ENCODE measurements at regions not wholly inside any gene's neighbourhood (a gene's known extent, or its start where the extent isn't known, plus 50 kb on each side); places are given as distances from the start of the nearest gene placed in this dataset.

DNA sequence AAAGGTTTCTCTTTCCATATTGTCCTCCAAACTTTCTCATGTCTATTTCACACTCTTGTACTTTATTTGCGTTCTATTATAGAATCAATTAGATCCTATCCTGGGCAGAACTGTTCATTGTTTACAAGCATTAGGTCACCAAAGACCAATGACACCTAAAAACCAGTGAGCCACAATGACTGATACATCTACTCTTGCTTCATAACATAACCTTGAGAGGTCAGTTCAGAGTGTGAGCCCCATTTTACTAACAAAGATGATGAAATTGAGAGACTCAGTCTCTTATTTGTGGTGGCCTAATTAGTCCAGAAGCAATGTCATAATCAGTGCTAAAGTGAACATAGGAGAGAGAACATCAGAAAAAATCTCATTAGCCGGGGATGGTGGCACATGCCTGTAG is 248.9 kb upstream of the RBBP8 start:
- Histone ChIP-seq H3K27ac (no peak overlapping the region), H3K36me3 (ENCODE audit: insufficient read depth, low read length) (no peaks in the 10 kb centered on the region), H3K9ac (ENCODE audit: insufficient read length) (no peak overlapping the region), H3K4me3 (no peak overlapping the region), H3K9me3 (ENCODE audit: low read depth, low read length) (no peaks in the 10 kb centered on the region)
- DNase-seq (ENCODE audit: low read depth, low spot score): no peak
- TF ChIP-seq POLR2AphosphoS5 (IDR thresholded peaks at IDR 0.05; ENCODE audit: borderline replicate concordance, low read depth, low read length): no peak
- TF ChIP-seq FOXP2 (optimal IDR thresholded peaks at IDR 0.05; ENCODE audit: control extremely low read depth, extremely low read length, insufficient read depth): no peak
- TF ChIP-seq EZH2 (IDR thresholded peaks at IDR 0.05): no peak

DNA sequence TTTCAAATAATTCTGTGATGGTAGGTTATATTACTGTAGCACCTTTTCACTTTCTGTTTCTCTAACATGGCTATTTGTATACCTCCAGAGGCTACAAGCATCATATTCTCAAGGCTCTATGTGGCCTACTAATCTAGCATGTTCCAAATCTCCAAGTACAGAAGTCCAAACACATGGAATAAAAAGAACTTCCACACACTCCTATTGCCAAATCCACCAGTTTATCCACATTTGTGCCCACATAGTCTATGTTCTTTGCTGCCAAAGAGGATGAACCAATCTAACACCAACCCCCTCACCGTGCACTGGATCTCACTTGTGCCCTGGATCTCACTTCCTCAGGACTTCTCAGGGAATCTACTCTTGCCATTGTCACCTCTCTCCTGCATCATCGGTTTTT is 247.3 kb upstream of the RBBP8 start:
- Histone ChIP-seq H3K9ac (ENCODE audit: insufficient read length) (no peak overlapping the region), H3K4me3 (no peak overlapping the region), H3K36me3 (ENCODE audit: insufficient read depth, low read length) (no peaks in the 10 kb centered on the region), H3K27ac (no peak overlapping the region), H3K9me3 (ENCODE audit: low read depth, low read length) (no peaks in the 10 kb centered on the region)
- no peak for TF ChIP-seq EZH2 (IDR thresholded peaks at IDR 0.05)
- no peak for TF ChIP-seq FOXP2 (optimal IDR thresholded peaks at IDR 0.05; ENCODE audit: control extremely low read depth, extremely low read length, insufficient read depth)
- TF ChIP-seq POLR2AphosphoS5 (IDR thresholded peaks at IDR 0.05; ENCODE audit: borderline replicate concordance, low read depth, low read length): no peak
- no peak for DNase-seq (ENCODE audit: low read depth, low spot score)

GRCh38 chr18:22687892-22688680 is 245.0 kb upstream of the RBBP8 start:
- Histone ChIP-seq H3K9me3 (ENCODE audit: low read depth, low read length) (no peaks in the 10 kb centered on the region), H3K36me3 (ENCODE audit: insufficient read depth, low read length) (no peaks in the 10 kb centered on the region), H3K27ac (no peak overlapping the region), H3K4me3 (no peak overlapping the region), H3K9ac (ENCODE audit: insufficient read length) (no peak overlapping the region)
- DNase-seq (ENCODE audit: low read depth, low spot score): no peak
- TF ChIP-seq EZH2 (IDR thresholded peaks at IDR 0.05) (no peak), POLR2AphosphoS5 (IDR thresholded peaks at IDR 0.05; ENCODE audit: borderline replicate concordance, low read depth, low read length) (no peak), FOXP2 (optimal IDR thresholded peaks at IDR 0.05; ENCODE audit: control extremely low read depth, extremely low read length, insufficient read depth) (no peak)

DNA sequence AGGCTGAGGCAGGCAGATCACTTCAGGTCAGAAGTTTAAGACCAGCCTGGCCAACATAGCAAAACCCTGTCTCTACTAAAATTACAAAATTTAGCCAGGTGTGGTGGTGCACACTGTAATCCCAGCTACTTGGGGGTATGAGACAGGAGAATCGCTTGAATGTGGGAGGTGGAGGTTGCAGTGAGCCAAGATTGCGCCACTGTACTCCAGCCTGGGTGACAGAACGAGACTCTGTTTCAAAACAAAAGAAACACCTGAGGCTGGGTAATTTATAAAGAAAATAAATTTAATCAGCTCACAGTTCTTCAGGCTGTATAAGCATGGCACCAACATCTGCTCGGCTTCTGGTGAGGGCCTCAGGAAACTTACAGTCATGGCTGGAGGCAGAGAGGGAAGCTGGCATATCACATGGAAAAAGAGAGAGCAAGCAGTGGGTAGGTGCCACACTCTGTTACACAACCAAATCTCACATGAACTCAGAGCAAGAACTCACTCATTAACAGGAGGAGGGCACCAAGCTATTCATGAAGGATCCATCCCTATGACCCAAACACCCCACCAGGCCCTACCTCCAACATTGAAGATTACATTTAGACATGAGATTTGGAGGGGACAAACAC is 244.1 kb upstream of the RBBP8 start:
- Histone ChIP-seq H3K9me3 (ENCODE audit: low read depth, low read length) (no peaks in the 10 kb centered on the region), H3K36me3 (ENCODE audit: insufficient read depth, low read length) (no peaks in the 10 kb centered on the region), H3K4me3 (no peak overlapping the region), H3K27ac (no peak overlapping the region), H3K9ac (ENCODE audit: insufficient read length) (no peak overlapping the region)
- no peak for TF ChIP-seq EZH2 (IDR thresholded peaks at IDR 0.05)
- TF ChIP-seq POLR2AphosphoS5 (IDR thresholded peaks at IDR 0.05; ENCODE audit: borderline replicate concordance, low read depth, low read length): no peak
- no peak for DNase-seq (ENCODE audit: low read depth, low spot score)

GRCh38 chr18:22689712-22690111 is 243.4 kb upstream of the RBBP8 start:
- no peak for TF ChIP-seq EZH2 (IDR thresholded peaks at IDR 0.05)
- no peak for TF ChIP-seq POLR2AphosphoS5 (IDR thresholded peaks at IDR 0.05; ENCODE audit: borderline replicate concordance, low read depth, low read length)
- no peak for TF ChIP-seq FOXP2 (optimal IDR thresholded peaks at IDR 0.05; ENCODE audit: control extremely low read depth, extremely low read length, insufficient read depth)
- Histone ChIP-seq H3K9ac (ENCODE audit: insufficient read length) (no peak overlapping the region), H3K36me3 (ENCODE audit: insufficient read depth, low read length) (no peaks in the 10 kb centered on the region), H3K9me3 (ENCODE audit: low read depth, low read length) (no peaks in the 10 kb centered on the region), H3K27ac (no peak overlapping the region), H3K4me3 (no peak overlapping the region)
- DNase-seq (ENCODE audit: low read depth, low spot score): no peak

DNA sequence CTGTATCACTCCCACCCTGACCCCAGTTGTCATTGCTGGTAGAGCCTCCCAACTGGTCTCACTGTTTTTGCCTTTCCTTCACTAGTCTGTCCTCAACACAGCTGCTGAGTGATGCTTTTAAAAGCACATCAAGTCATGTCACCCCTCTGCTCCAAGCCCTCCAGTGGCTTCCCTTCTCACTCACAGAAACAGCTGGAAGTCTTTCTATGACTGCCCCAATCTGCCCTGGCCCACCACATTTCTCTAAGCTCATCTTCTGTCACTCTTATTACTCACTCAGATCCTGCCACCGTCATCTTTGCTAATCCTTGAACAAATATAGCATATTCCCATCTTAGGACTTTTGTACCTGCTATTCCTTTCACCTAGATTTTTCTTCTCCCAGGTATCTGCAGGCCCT is 242.6 kb upstream of the RBBP8 start:
- no peak overlapping the region for H3K4me3 ChIP-seq
- TF ChIP-seq EZH2 (IDR thresholded peaks at IDR 0.05): no peak
- TF ChIP-seq FOXP2 (optimal IDR thresholded peaks at IDR 0.05; ENCODE audit: control extremely low read depth, extremely low read length, insufficient read depth): no peak
- no peak for TF ChIP-seq POLR2AphosphoS5 (IDR thresholded peaks at IDR 0.05; ENCODE audit: borderline replicate concordance, low read depth, low read length)
- H3K9ac ChIP-seq (ENCODE audit: insufficient read length): no peak overlapping the region
- H3K36me3 ChIP-seq (ENCODE audit: insufficient read depth, low read length): no peaks in the 10 kb centered on the region
- H3K27ac ChIP-seq: no peak overlapping the region
- no peaks in the 10 kb centered on the region for H3K9me3 ChIP-seq (ENCODE audit: low read depth, low read length)
- DNase-seq (ENCODE audit: low read depth, low spot score): no peak

GRCh38 chr18:22691946-22692710 is 241.0 kb upstream of the RBBP8 start:
- H3K9ac ChIP-seq (ENCODE audit: insufficient read length): no peak overlapping the region
- no peak overlapping the region for H3K27ac ChIP-seq
- H3K9me3 ChIP-seq (ENCODE audit: low read depth, low read length): no peaks in the 10 kb centered on the region
- no peak for DNase-seq (ENCODE audit: low read depth, low spot score)
- no peaks in the 10 kb centered on the region for H3K36me3 ChIP-seq (ENCODE audit: insufficient read depth, low read length)
- TF ChIP-seq EZH2 (IDR thresholded peaks at IDR 0.05) (no peak), FOXP2 (optimal IDR thresholded peaks at IDR 0.05; ENCODE audit: control extremely low read depth, extremely low read length, insufficient read depth) (no peak), POLR2AphosphoS5 (IDR thresholded peaks at IDR 0.05; ENCODE audit: borderline replicate concordance, low read depth, low read length) (no peak)
- H3K4me3 ChIP-seq: no peak overlapping the region

DNA sequence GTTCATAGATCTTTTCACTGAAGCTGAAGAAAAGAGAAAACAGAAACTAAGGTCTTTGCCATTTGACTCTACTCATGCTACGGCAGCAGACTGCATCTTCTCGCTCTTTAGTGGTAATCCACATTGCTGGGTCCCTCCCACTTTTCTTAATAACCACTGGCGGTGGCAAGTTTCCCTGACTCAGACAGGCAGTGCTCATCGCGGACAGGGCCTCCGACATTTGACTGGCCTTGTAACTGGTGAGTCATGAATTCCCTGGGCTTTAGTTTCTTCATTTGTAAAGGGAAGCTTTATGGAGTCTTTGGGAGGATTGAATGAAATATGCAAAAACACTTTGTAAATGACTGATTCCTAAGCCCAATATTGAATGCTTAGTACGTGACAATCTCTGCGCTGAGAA is 238.2 kb upstream of the RBBP8 start:
- no peak overlapping the region for H3K9ac ChIP-seq (ENCODE audit: insufficient read length)
- no peak overlapping the region for H3K4me3 ChIP-seq
- TF ChIP-seq FOXP2 (optimal IDR thresholded peaks at IDR 0.05; ENCODE audit: control extremely low read depth, extremely low read length, insufficient read depth): no peak
- no peak for TF ChIP-seq POLR2AphosphoS5 (IDR thresholded peaks at IDR 0.05; ENCODE audit: borderline replicate concordance, low read depth, low read length)
- no peak for DNase-seq (ENCODE audit: low read depth, low spot score)
- no peaks in the 10 kb centered on the region for H3K36me3 ChIP-seq (ENCODE audit: insufficient read depth, low read length)
- H3K27ac ChIP-seq: no peak overlapping the region
- no peaks in the 10 kb centered on the region for H3K9me3 ChIP-seq (ENCODE audit: low read depth, low read length)
